ENCODE measurements at regions not wholly inside any gene's neighbourhood (a gene's known extent, or its start where the extent isn't known, plus 50 kb on each side); places are given as distances from the start of the nearest gene placed in this dataset.

DNA sequence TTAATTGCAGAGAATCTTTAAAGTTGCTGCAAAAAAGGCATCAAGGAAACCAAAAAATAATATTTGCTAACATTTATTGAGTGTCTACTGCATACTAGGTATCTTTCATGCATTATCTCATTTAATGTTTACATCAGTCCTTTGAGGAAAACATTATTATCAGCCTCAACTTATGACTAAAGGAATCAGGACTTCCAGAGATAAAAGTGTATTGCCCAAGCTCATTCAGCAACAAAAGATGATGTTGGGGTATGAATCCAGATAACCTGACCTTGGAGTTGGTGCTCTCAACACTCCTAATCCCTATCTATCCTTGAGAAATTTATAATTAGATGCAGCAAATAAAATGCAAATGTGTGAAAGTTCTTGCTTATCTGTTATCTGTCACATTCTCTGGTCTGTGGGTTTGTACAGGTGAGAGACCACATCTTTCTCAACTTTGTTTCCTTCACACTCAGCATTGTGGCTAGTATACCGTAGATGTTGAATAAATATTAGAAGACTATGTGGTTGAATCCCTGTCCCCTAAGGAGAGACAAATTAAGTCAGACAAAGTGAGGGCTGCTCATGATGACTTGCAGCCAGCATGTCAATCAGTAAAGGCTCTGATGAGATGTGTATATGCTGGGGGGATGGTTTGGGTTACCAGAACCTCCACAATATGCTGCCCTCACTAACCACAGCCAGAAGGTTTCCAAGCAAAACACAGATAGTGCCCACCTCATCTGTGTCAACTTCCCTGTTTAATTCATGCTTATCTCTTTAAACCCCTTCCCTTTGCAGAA lies 82.6 kb downstream of the NOG start:
- ChIA-PET CTCF (interaction anchor here (1.3 to 1.9 kb wide), 3 partner anchors 83 to 176 kb away, joined by 3 to 4 read pairs (median 4); partner anchors contain the start of gene NOG), POLR2A (no interaction called here)
- no peak overlapping the region for H3K27ac ChIP-seq (ENCODE audit: low read depth, low read length)
- H3K4me1 ChIP-seq (ENCODE audit: control insufficient read depth in 2 of 2, insufficient read depth in 2 of 2, low read length in 2 of 2), result peaks cover 10 to 14% of the 10 kb centered on the region in 2 donors
- H3K27ac Mint-ChIP-seq, result no peak overlapping the region
- peaks cover 0 to 20% (median 15%) of the 10 kb centered on the region in 7 donors for H3K4me1 Mint-ChIP-seq
- no peaks in the 10 kb centered on the region for H3K27me3 ChIP-seq (ENCODE audit: control insufficient read depth in 2 of 2, insufficient read depth in 2 of 2, low read length in 2 of 2)
- ATAC-seq (no peak), DNase-seq (no peak)
- H3K9me3 Mint-ChIP-seq, result no peaks in the 10 kb centered on the region
- no peak overlapping the region for H3K4me3 ChIP-seq (ENCODE audit: low read length)
- H3K36me3 ChIP-seq (ENCODE audit: control insufficient read depth in 2 of 3, insufficient read depth in 3 of 3, low read length in 3 of 3), result no peaks in the 10 kb centered on the region
- H3K4me3 Mint-ChIP-seq, result no peak overlapping the region
- no peaks in the 10 kb centered on the region for H3K36me3 Mint-ChIP-seq
- intact Hi-C loops (cut with micrococcal nuclease), result loop anchor here in 1 of 2 donors (5.0 kb wide), 1 partner anchor 41 kb away; no protein-coding TSS in a partner anchor
- peaks cover 19 to 60% (median 35%) of the 10 kb centered on the region in 5 donors for H3K27me3 Mint-ChIP-seq
- H3K9me3 ChIP-seq (ENCODE audit: control insufficient read depth in 2 of 3, low read length in 3 of 3), result no peaks in the 10 kb centered on the region

DNA sequence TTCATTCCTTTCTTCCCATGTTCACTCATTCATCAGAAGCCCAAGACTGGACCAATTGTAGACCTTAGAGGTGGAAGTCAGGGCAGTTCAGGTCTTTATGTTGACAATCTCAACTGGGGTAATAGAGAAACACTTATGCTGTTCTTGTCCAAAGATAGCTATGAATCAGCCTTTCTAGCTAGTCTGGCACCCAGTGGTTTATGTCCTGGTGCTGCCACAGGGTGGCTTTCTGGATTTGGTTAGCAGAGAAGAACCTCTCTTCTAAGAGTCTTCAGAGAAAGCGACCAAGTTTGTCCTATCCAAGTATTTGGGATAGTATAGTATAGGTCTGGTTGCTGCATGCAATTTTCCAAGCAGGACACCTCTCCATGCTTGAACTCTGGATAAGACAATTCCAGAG lies 83.3 kb downstream of the NOG start:
- Histone ChIP-seq H3K4me3 (ENCODE audit: low read length) (no peak overlapping the region), H3K27me3 (ENCODE audit: control insufficient read depth in 2 of 2, insufficient read depth in 2 of 2, low read length in 2 of 2) (no peaks in the 10 kb centered on the region), H3K4me1 (ENCODE audit: control insufficient read depth in 2 of 2, insufficient read depth in 2 of 2, low read length in 2 of 2) (peaks cover 17 to 19% of the 10 kb centered on the region in 2 donors), H3K27ac (ENCODE audit: low read depth, low read length) (no peak overlapping the region), H3K36me3 (ENCODE audit: control insufficient read depth in 2 of 3, insufficient read depth in 3 of 3, low read length in 3 of 3) (no peaks in the 10 kb centered on the region), H3K9me3 (ENCODE audit: control insufficient read depth in 2 of 3, low read length in 3 of 3) (no peaks in the 10 kb centered on the region)
- intact Hi-C loops (cut with micrococcal nuclease), result loop anchor here in 1 of 2 donors (5.0 kb wide), 1 partner anchor 40 kb away; no protein-coding TSS in a partner anchor
- ATAC-seq (no peak), DNase-seq (no peak)
- Mint-ChIP-seq H3K27ac (no peak overlapping the region), H3K36me3 (no peaks in the 10 kb centered on the region), H3K9me3 (no peaks in the 10 kb centered on the region), H3K4me1 (peaks cover 0 to 20% (median 15%) of the 10 kb centered on the region in 7 donors), H3K27me3 (peaks cover 19 to 57% (median 35%) of the 10 kb centered on the region in 5 donors), H3K4me3 (no peak overlapping the region)
- CTCF ChIA-PET, result interaction anchor here (1.2 to 1.9 kb wide), 2 partner anchors 39 to 84 kb away, joined by 3 to 4 read pairs; partner anchors contain the start of gene NOG
- POLR2A ChIA-PET, result interaction anchor here (0.9 kb wide), 1 partner anchor 83 kb away, joined by 4 read pairs; the partner anchor contains the start of gene NOG

DNA sequence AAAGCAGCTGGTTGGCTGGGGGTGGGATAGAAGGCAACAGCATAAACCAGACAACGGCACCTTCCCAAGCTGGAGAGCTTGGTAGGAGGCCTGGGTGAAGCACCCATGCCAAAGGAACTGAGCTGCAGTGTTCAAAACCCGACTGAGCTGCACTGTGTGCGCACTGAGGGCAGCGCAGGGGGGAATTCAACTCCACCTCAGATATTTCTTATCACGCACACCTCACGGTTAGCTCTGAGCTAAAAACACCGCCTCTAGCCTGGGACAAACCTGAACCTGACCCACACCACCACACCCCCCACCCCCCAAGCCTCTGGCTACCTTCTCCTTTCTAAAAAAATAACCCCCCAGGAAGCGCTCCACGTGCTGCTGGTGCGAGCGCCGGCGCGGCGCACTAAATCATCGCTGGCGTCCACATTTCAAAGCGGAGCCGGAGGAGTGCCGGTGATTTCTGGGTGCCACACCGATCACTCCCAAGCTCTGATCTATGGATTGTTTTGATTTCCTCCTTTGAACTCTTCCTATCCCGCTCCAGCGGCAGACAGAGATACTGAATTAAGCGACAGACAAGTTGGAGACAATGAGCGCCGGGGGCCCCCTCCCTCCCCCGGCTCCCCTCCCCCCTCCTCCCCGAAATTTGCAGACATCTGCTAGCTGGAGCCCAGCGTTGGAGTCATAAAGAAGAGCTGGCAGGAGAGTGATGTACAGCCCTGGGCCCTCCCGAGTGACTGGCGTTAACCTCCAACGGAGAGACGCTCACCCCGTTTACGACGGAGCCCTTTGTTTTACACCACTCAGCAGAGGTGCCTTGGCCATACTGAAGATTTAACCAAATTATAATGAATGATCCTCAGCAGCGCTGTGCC lies 85.0 kb downstream of the NOG start:
- Mint-ChIP-seq H3K4me1 (peaks cover 5 to 23% (median 17%) of the 10 kb centered on the region in 7 donors), H3K36me3 (no peaks in the 10 kb centered on the region), H3K9me3 (no peaks in the 10 kb centered on the region), H3K4me3 (peak overlapping the region in 9 of 10 donors; percentile 77 to 91 (median 86)), H3K27me3 (peaks cover 10 to 47% (median 31%) of the 10 kb centered on the region in 5 donors), H3K27ac (peak overlapping the region in 1 of 9 donors; percentile 9)
- Histone ChIP-seq H3K4me1 (ENCODE audit: control insufficient read depth in 2 of 2, insufficient read depth in 2 of 2, low read length in 2 of 2) (peaks cover 19 to 20% of the 10 kb centered on the region in 2 donors), H3K9me3 (ENCODE audit: control insufficient read depth in 2 of 3, low read length in 3 of 3) (no peaks in the 10 kb centered on the region), H3K4me3 (ENCODE audit: low read length) (peak overlapping the region; percentile 40), H3K27ac (ENCODE audit: low read depth, low read length) (no peak overlapping the region), H3K27me3 (ENCODE audit: control insufficient read depth in 2 of 2, insufficient read depth in 2 of 2, low read length in 2 of 2) (no peaks in the 10 kb centered on the region), H3K36me3 (ENCODE audit: control insufficient read depth in 2 of 3, insufficient read depth in 3 of 3, low read length in 3 of 3) (no peaks in the 10 kb centered on the region)
- peak in 3 of 9 donors; percentile 23 to 27 (median 23) for DNase-seq
- ChIA-PET POLR2A (interaction anchor here (0.9 to 1.6 kb wide), 5 partner anchors 40 to 101 kb away, joined by 3 to 10 read pairs (median 4); partner anchors contain the start of gene NOG), CTCF (interaction anchor here (0.5 to 1.9 kb wide), 9 partner anchors 21 to 1214 kb away, joined by 3 to 6 read pairs (median 4); partner anchors contain the start of gene NOG)
- intact Hi-C loops (cut with micrococcal nuclease), result loop anchor here (1.0 to 5.0 kb wide), 6 partner anchors 24 to 179 kb away; no protein-coding TSS in a partner anchor
- ATAC-seq, result peak; percentile 30

DNA sequence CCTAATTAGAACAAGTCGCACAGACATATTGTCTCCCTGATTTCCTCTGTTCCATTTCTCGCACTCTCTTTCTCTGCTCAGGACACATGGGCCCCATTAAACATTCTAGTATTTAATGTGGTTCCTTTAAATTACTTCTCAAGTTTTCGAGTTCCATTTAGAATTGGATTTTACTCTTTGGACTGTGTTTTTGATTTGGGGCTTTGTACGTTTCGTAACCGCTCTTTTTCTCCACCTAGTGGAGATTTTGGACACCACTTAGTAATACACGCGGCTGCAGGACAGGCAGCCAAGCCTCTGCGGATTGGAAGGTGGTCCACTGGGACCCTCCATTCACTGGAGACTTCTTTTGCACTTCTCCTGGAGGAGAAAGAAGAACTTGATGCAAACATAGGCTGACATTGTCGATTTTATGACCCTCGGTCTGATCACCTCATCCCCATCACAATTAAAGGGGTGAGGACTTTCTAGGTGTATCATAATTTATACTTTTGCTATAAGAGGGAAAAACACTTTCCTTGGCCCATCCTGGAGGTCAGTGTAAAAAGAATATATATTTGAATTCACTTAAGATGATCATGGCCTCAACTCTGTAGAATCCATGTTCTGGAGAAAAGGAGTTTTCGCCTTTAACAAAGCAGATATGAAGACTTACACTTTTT lies 85.7 kb downstream of the NOG start:
- H3K4me3 ChIP-seq (ENCODE audit: low read length), result peak overlapping the region; percentile 40
- H3K27me3 ChIP-seq (ENCODE audit: control insufficient read depth in 2 of 2, insufficient read depth in 2 of 2, low read length in 2 of 2), result no peaks in the 10 kb centered on the region
- H3K27me3 Mint-ChIP-seq, result peaks cover 12 to 52% (median 31%) of the 10 kb centered on the region in 5 donors

DNA sequence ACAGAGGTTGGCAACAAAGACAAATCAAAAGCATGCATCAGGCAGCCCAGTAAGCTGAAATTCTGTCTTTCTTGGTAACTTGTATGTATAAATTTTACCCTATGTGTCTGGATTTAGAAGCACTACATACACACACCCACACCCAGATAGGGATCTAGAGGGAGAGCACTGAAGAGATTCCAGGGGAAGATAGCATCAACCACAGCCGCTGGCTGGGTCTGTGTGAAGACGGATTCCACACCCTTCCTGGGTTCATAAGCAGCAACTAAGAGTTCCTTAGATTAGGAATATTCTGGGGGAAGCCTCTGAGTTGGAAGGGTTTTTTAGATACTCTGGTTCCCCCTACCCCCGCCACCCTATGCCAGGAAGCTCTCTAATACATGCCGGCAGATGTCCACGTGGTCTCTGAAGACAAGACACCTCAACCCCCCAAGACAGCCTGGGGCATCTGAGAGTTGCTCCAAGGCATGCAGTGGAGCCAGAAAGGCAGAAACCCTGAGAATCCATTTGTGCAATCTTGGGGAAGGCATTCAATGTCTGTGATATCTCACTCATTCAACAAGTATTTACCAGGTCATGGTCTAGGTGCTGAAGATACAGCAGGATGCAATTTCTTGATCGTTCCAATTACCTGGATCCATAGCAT lies 86.4 kb downstream of the NOG start:
- Mint-ChIP-seq H3K4me1 (peaks cover 7 to 23% (median 17%) of the 10 kb centered on the region in 7 donors), H3K27ac (no peak overlapping the region), H3K9me3 (no peaks in the 10 kb centered on the region), H3K36me3 (no peaks in the 10 kb centered on the region), H3K27me3 (peaks cover 13 to 49% (median 29%) of the 10 kb centered on the region in 5 donors), H3K4me3 (peak overlapping the region in 6 of 10 donors; percentile 45 to 90 (median 84))
- ChIA-PET CTCF (interaction anchor here (0.9 to 1.7 kb wide), 3 partner anchors 36 to 182 kb away, joined by 3 to 7 read pairs (median 3); no protein-coding TSS in a partner anchor), POLR2A (interaction anchor here (0.6 to 1.0 kb wide), 2 partner anchors 81 to 85 kb away, joined by 3 to 4 read pairs; no protein-coding TSS in a partner anchor)
- no peak overlapping the region for H3K4me3 ChIP-seq (ENCODE audit: low read length)
- intact Hi-C loops (cut with micrococcal nuclease), result loop anchor here (1.0 to 5.0 kb wide), 6 partner anchors 26 to 181 kb away; no protein-coding TSS in a partner anchor
- no peaks in the 10 kb centered on the region for H3K9me3 ChIP-seq (ENCODE audit: control insufficient read depth in 2 of 3, low read length in 3 of 3)
- H3K27me3 ChIP-seq (ENCODE audit: control insufficient read depth in 2 of 2, insufficient read depth in 2 of 2, low read length in 2 of 2), result no peaks in the 10 kb centered on the region
- no peak overlapping the region for H3K27ac ChIP-seq (ENCODE audit: low read depth, low read length)
- H3K36me3 ChIP-seq (ENCODE audit: control insufficient read depth in 2 of 3, insufficient read depth in 3 of 3, low read length in 3 of 3), result no peaks in the 10 kb centered on the region
- ATAC-seq (no peak), DNase-seq (no peak)
- peaks cover 19 to 20% of the 10 kb centered on the region in 2 donors for H3K4me1 ChIP-seq (ENCODE audit: control insufficient read depth in 2 of 2, insufficient read depth in 2 of 2, low read length in 2 of 2)

More for the DNA sequence above, 85.7 kb downstream of the NOG start:
- ChIA-PET CTCF (interaction anchor here (0.7 to 1.7 kb wide), 4 partner anchors 22 to 89 kb away, joined by 3 to 7 read pairs (median 6); no protein-coding TSS in a partner anchor), POLR2A (interaction anchor here (0.6 to 1.6 kb wide), 5 partner anchors 39 to 88 kb away, joined by 3 to 4 read pairs (median 4); no protein-coding TSS in a partner anchor)
- Mint-ChIP-seq H3K27ac (peak overlapping the region in 2 of 9 donors; percentile 9 to 10), H3K9me3 (no peaks in the 10 kb centered on the region), H3K4me3 (peak overlapping the region in 9 of 10 donors; percentile 77 to 91 (median 86)), H3K36me3 (no peaks in the 10 kb centered on the region), H3K4me1 (peaks cover 7 to 23% (median 17%) of the 10 kb centered on the region in 7 donors)
- peaks cover 19 to 20% of the 10 kb centered on the region in 2 donors for H3K4me1 ChIP-seq (ENCODE audit: control insufficient read depth in 2 of 2, insufficient read depth in 2 of 2, low read length in 2 of 2)
- H3K9me3 ChIP-seq (ENCODE audit: control insufficient read depth in 2 of 3, low read length in 3 of 3), result no peaks in the 10 kb centered on the region
- intact Hi-C loops (cut with micrococcal nuclease), result loop anchor here (1.0 to 5.0 kb wide), 6 partner anchors 25 to 180 kb away; no protein-coding TSS in a partner anchor
- ATAC-seq (peak; percentile 65), DNase-seq (peak in 5 of 9 donors; percentile 30 to 47 (median 40))
- H3K36me3 ChIP-seq (ENCODE audit: control insufficient read depth in 2 of 3, insufficient read depth in 3 of 3, low read length in 3 of 3), result no peaks in the 10 kb centered on the region
- no peak overlapping the region for H3K27ac ChIP-seq (ENCODE audit: low read depth, low read length)

Measured in naive thymus-derived CD4-positive, alpha-beta T cell (primary cell).